Gastroesophageal sphincter (tissue), 3 donors: ENCODE measurements at regions not wholly inside any gene's neighbourhood (a gene's known extent, or its start where the extent isn't known, plus 50 kb on each side); places are given as distances from the start of the nearest gene placed in this dataset.

Experiments used
- POLR2AphosphoS5 ChIP-seq: sonication (generic); formaldehyde crosslinking; IDR thresholded peaks from one replicate; pipeline ENCODE4 v1.6.1; 2017; ENCODE audit warnings: antibody characterized with exemption
- TF ChIP-seq, protein P1 (sequence below), 4 experiments: fragments of 200-600 bp in 2 of 4; fragments of 450-650 bp in 2 of 4; sonication (generic) in 1 of 4; IDR thresholded peaks; one replicate each; pipeline ENCODE4 v1.5.1; 2017 to 2019; ENCODE audit warnings: antibody characterized with exemption in 4 of 4, mild to moderate bottlenecking in 2 of 4, moderate library complexity in 2 of 4

GRCh38 chr9:117528225-117528624 is 113.4 kb upstream of the ASTN2 start:
- TF ChIP-seq, protein P1, sequence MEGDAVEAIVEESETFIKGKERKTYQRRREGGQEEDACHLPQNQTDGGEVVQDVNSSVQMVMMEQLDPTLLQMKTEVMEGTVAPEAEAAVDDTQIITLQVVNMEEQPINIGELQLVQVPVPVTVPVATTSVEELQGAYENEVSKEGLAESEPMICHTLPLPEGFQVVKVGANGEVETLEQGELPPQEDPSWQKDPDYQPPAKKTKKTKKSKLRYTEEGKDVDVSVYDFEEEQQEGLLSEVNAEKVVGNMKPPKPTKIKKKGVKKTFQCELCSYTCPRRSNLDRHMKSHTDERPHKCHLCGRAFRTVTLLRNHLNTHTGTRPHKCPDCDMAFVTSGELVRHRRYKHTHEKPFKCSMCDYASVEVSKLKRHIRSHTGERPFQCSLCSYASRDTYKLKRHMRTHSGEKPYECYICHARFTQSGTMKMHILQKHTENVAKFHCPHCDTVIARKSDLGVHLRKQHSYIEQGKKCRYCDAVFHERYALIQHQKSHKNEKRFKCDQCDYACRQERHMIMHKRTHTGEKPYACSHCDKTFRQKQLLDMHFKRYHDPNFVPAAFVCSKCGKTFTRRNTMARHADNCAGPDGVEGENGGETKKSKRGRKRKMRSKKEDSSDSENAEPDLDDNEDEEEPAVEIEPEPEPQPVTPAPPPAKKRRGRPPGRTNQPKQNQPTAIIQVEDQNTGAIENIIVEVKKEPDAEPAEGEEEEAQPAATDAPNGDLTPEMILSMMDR (IDR thresholded peaks at IDR 0.05), result no peak
- TF ChIP-seq POLR2AphosphoS5, result no peak
